Mesenchymal stem cell (in vitro differentiated cells and primary cell): ENCODE measurements at regions not wholly inside any gene's neighbourhood (a gene's known extent, or its start where the extent isn't known, plus 50 kb on each side); places are given as distances from the start of the nearest gene placed in this dataset.

ENCODE experiments used
- DNase-seq: peaks from one replicate; pipeline ENCODE4 v3.0.0-alpha.2; 2013
- H2AFZ ChIP-seq: one replicate; pipeline ENCODE4 v1.6.1; 2013; ENCODE audit warnings: low read depth, mild to moderate bottlenecking, control low read depth, inconsistent platforms, low read length, moderate library complexity
- H2AK5ac ChIP-seq: 2 replicates; pipeline ENCODE4 v1.6.1; 2013; ENCODE audit warnings: low read length, moderate library complexity, mild to moderate bottlenecking, inconsistent platforms; ENCODE audit not compliant: severe bottlenecking
- H2BK120ac ChIP-seq: one replicate; pipeline ENCODE4 v1.6.1; 2013; ENCODE audit warnings: low read depth, mild to moderate bottlenecking, inconsistent platforms, low read length, moderate library complexity
- H2BK12ac ChIP-seq, 2 experiments: one replicate each; pipeline ENCODE4 v1.6.1; 2013; ENCODE audit warnings: inconsistent platforms in 2 of 2, low read length in 2 of 2, mild to moderate bottlenecking in 2 of 2, moderate library complexity in 2 of 2, control low read depth in 1 of 2
- H2BK15ac ChIP-seq: one replicate; pipeline ENCODE4 v1.6.1; 2013; ENCODE audit warnings: mild to moderate bottlenecking, low read depth, inconsistent platforms; ENCODE audit not compliant: poor library complexity, severe bottlenecking
- H2BK5ac ChIP-seq: 2 replicates; pipeline ENCODE4 v1.6.1; 2013; ENCODE audit warnings: low read depth, mild to moderate bottlenecking, low read length, control low read depth, inconsistent platforms; ENCODE audit not compliant: poor library complexity, severe bottlenecking
- H3K14ac ChIP-seq, 2 experiments: one replicate each; pipeline ENCODE4 v1.6.1; 2013; ENCODE audit warnings: inconsistent platforms in 2 of 2, low read length in 2 of 2, control low read depth in 1 of 2, mild to moderate bottlenecking in 1 of 2, moderate library complexity in 1 of 2
- H3K18ac ChIP-seq, 2 experiments: one replicate each; pipeline ENCODE4 v1.6.1; 2013; ENCODE audit warnings: inconsistent platforms in 2 of 2, low read length in 2 of 2, control low read depth in 1 of 2, low read depth in 1 of 2, mild to moderate bottlenecking in 1 of 2
- H3K23ac ChIP-seq, 2 experiments: one replicate each; pipeline ENCODE4 v1.6.1; 2013; ENCODE audit warnings: inconsistent platforms in 2 of 2, low read length in 2 of 2, mild to moderate bottlenecking in 2 of 2, moderate library complexity in 2 of 2, control low read depth in 1 of 2
- H3K27ac ChIP-seq: 2 replicates; pipeline ENCODE4 v1.5.1; 2013; ENCODE audit warnings: mild to moderate bottlenecking, moderate library complexity, low read length, control low read depth, inconsistent platforms; ENCODE audit not compliant: poor library complexity, severe bottlenecking
- H3K27me3 ChIP-seq, 2 experiments: 2 replicates each; pipeline versions ENCODE4 v1.6.1 to v1.7.0; 2013; ENCODE audit warnings: low read length in 2 of 2, mild to moderate bottlenecking in 2 of 2, moderate library complexity in 2 of 2, control low read depth in 1 of 2, inconsistent platforms in 1 of 2; ENCODE audit not compliant: control insufficient read depth in 1 of 2, insufficient read depth in 1 of 2
- H3K36me3 ChIP-seq, 2 experiments: 2 replicates each; pipeline versions ENCODE4 v1.6.1 to v1.7.0; 2013; ENCODE audit warnings: low read length in 2 of 2, control low read depth in 1 of 2, inconsistent platforms in 1 of 2, low read depth in 1 of 2, mild to moderate bottlenecking in 1 of 2; ENCODE audit not compliant: insufficient read depth in 2 of 2, control insufficient read depth in 1 of 2
- H3K4ac ChIP-seq, 2 experiments: one replicate each; pipeline ENCODE4 v1.6.1; 2013; ENCODE audit warnings: inconsistent platforms in 2 of 2, low read length in 2 of 2, mild to moderate bottlenecking in 2 of 2, moderate library complexity in 2 of 2, control low read depth in 1 of 2, low read depth in 1 of 2
- H3K4me1 ChIP-seq: 2 replicates; pipeline ENCODE4 v1.6.1; 2013; ENCODE audit warnings: low read depth, low read length, control low read depth; ENCODE audit not compliant: control insufficient read depth, insufficient read depth
- H3K4me2 ChIP-seq: 2 replicates; pipeline ENCODE4 v1.6.1; 2013; ENCODE audit warnings: low read length, mild to moderate bottlenecking, inconsistent platforms; ENCODE audit not compliant: poor library complexity, severe bottlenecking
- H3K4me3 ChIP-seq, 2 experiments: 2 replicates each; pipeline versions ENCODE4 v1.5.1 to v1.7.0; 2013; ENCODE audit warnings: low read length in 2 of 2, mild to moderate bottlenecking in 2 of 2, control low read depth in 1 of 2, low read depth in 1 of 2; ENCODE audit not compliant: insufficient read depth in 1 of 2
- H3K79me1 ChIP-seq: replicated peaks from 2 replicates; pipeline ENCODE4 v1.6.1; 2013; ENCODE audit warnings: mild to moderate bottlenecking, control low read depth, low read length, inconsistent platforms; ENCODE audit not compliant: poor library complexity, severe bottlenecking
- H3K9ac ChIP-seq: 2 replicates; pipeline ENCODE4 v1.7.0; 2013; ENCODE audit warnings: mild to moderate bottlenecking, low read length, moderate library complexity
- H3K9me3 ChIP-seq: 2 replicates; pipeline ENCODE4 v1.7.0; 2013; ENCODE audit warnings: mild to moderate bottlenecking, low read length; ENCODE audit not compliant: control insufficient read depth
- H4K8ac ChIP-seq: one replicate; pipeline ENCODE4 v1.6.1; 2013; ENCODE audit warnings: inconsistent platforms, mild to moderate bottlenecking, low read length, moderate library complexity
- H4K91ac ChIP-seq: one replicate; pipeline ENCODE4 v1.6.1; 2013; ENCODE audit warnings: mild to moderate bottlenecking, low read length, inconsistent platforms
- WGBS: methylation state at CpG from one replicate; pipeline ENCODE4 v1.1.7; 2013; ENCODE audit warnings: mixed read lengths; 5-methylcytosine and 5-hydroxymethylcytosine counted together

DNA sequence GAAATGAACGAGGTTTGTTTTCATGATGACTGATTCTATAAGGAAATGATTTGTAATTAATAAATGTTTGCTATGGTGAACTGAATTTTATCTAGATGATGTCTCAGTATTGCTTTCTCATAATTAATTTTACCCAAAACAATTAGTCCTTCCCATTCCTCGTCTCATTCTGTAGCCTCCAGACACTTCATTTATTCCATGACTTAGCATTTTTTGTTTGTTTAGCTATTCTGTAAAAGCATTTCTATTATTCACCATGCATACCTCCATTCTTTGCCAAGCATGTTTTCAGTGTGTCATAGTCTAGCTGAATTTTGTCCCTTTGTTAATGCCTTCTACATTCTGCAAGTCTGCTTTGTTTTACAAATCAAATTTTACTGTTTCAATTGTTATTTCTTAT lies 137.4 kb upstream of the RPL10L start:
- no CpG with 5 or more reads among the region's 2 CpGs for WGBS
- Histone ChIP-seq H3K9me3 (peaks cover 5% of the 10 kb centered on the region), H3K4me2 (no peak overlapping the region)

DNA sequence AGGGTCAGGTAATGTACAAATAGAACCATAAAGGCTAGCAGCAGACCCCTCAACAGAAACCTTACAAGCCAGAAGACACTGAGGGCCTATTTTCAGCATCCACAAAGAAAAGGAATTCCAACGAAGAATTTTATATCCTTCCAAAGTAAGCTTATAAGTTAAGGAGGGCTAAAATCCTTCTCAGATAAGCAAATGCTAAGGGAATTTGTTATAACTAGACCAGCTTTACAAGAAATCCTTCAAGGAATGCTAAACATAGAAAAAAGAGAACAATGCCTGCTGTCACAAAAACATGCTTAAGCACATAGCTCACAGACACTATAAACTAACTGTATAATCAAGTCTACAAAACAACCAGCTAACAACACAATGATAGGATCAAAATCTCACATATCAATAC lies 130.7 kb upstream of the RPL10L start:
- no CpG with 5 or more reads among the region's 1 CpG for WGBS
- H3K27ac ChIP-seq: no peak overlapping the region
- no peak overlapping the region for H2BK12ac ChIP-seq
- no peaks in the 10 kb centered on the region for H3K36me3 ChIP-seq
- H2AK5ac ChIP-seq: no peak overlapping the region
- no peak overlapping the region for H3K4me3 ChIP-seq
- no peak overlapping the region for H2BK15ac ChIP-seq
- H4K91ac ChIP-seq: no peak overlapping the region
- no peaks in the 10 kb centered on the region for H3K4me1 ChIP-seq
- peaks cover 28% of the 10 kb centered on the region for H3K9me3 ChIP-seq
- no peak overlapping the region for H3K23ac ChIP-seq
- H2AFZ ChIP-seq: no peak overlapping the region
- H3K9ac ChIP-seq: no peak overlapping the region
- DNase-seq: no peak
- H3K4ac ChIP-seq: no peak overlapping the region
- H3K79me1 ChIP-seq: no peaks in the 10 kb centered on the region
- no peak overlapping the region for H3K4me2 ChIP-seq
- H2BK120ac ChIP-seq: no peak overlapping the region
- H3K14ac ChIP-seq: no peak overlapping the region
- no peak overlapping the region for H3K18ac ChIP-seq
- no peaks in the 10 kb centered on the region for H3K27me3 ChIP-seq
- H4K8ac ChIP-seq: no peak overlapping the region
- H2BK5ac ChIP-seq: no peak overlapping the region

More for the DNA sequence above, 137.4 kb upstream of the RPL10L start:
- Histone ChIP-seq H2BK120ac (no peak overlapping the region), H3K23ac (no peak overlapping the region), H4K91ac (no peak overlapping the region), H3K4me1 (no peaks in the 10 kb centered on the region), H3K9ac (no peak overlapping the region), H3K4me3 (no peak overlapping the region), H3K36me3 (no peaks in the 10 kb centered on the region), H2AFZ (no peak overlapping the region), H3K79me1 (no peaks in the 10 kb centered on the region), H2BK15ac (no peak overlapping the region), H2AK5ac (no peak overlapping the region), H2BK12ac (no peak overlapping the region), H4K8ac (no peak overlapping the region), H2BK5ac (no peak overlapping the region), H3K27ac (no peak overlapping the region), H3K18ac (no peak overlapping the region), H3K27me3 (no peaks in the 10 kb centered on the region), H3K4ac (no peak overlapping the region), H3K14ac (no peak overlapping the region)
- no peak for DNase-seq

GRCh38 chr14:46769292-46769691 lies 117.7 kb upstream of the RPL10L start:
- WGBS: 92% methylated on average over 1 of the region's 1 CpG
- no peak overlapping the region for H4K8ac ChIP-seq
- H3K27ac ChIP-seq: no peak overlapping the region
- H2BK12ac ChIP-seq: no peak overlapping the region
- no peak overlapping the region for H3K9ac ChIP-seq
- H3K4me2 ChIP-seq: no peak overlapping the region
- no peak overlapping the region for H3K18ac ChIP-seq
- H3K14ac ChIP-seq: no peak overlapping the region
- H2AFZ ChIP-seq: no peak overlapping the region
- H3K4me3 ChIP-seq: no peak overlapping the region
- no peaks in the 10 kb centered on the region for H3K4me1 ChIP-seq
- no peak overlapping the region for H2BK15ac ChIP-seq
- H2BK5ac ChIP-seq: no peak overlapping the region
- no peak overlapping the region for H2AK5ac ChIP-seq
- no peak overlapping the region for H3K4ac ChIP-seq
- H3K27me3 ChIP-seq: no peaks in the 10 kb centered on the region
- no peaks in the 10 kb centered on the region for H3K36me3 ChIP-seq
- H3K23ac ChIP-seq: no peak overlapping the region
- H4K91ac ChIP-seq: no peak overlapping the region
- H3K9me3 ChIP-seq: peaks cover 10% of the 10 kb centered on the region
- no peaks in the 10 kb centered on the region for H3K79me1 ChIP-seq
- no peak overlapping the region for H2BK120ac ChIP-seq
- DNase-seq: peak; percentile 18

GRCh38 chr14:46747001-46747652 lies 95.5 kb upstream of the RPL10L start:
- Histone ChIP-seq H3K4me3 (no peak overlapping the region), H2BK12ac (no peak overlapping the region), H3K79me1 (no peaks in the 10 kb centered on the region), H3K4ac (no peak overlapping the region), H2BK5ac (no peak overlapping the region), H3K14ac (no peak overlapping the region), H4K8ac (no peak overlapping the region), H2BK120ac (no peak overlapping the region), H3K27ac (no peak overlapping the region), H3K9me3 (peaks cover 7% of the 10 kb centered on the region), H3K23ac (no peak overlapping the region), H3K4me2 (no peak overlapping the region), H3K36me3 (no peaks in the 10 kb centered on the region), H2BK15ac (no peak overlapping the region), H3K18ac (no peak overlapping the region), H2AFZ (no peak overlapping the region), H3K4me1 (no peaks in the 10 kb centered on the region), H3K27me3 (no peaks in the 10 kb centered on the region), H2AK5ac (no peak overlapping the region), H4K91ac (no peak overlapping the region), H3K9ac (no peak overlapping the region)
- 61% methylated on average over 3 of the region's 5 CpGs for WGBS
- peak; percentile 26 for DNase-seq
